IPS-18c (cell line): ENCODE measurements at regions not wholly inside any gene's neighbourhood (a gene's known extent, or its start where the extent isn't known, plus 50 kb on each side); places are given as distances from the start of the nearest gene placed in this dataset.

Experiments used
- H3K4me3 ChIP-seq: 2 replicates; pipeline ENCODE4 v1.7.0; 2013; ENCODE audit warnings: low read depth, mild to moderate bottlenecking, low read length, moderate library complexity; ENCODE audit not compliant: insufficient read depth
- H3K9me3 ChIP-seq: one replicate; pipeline ENCODE4 v1.6.1; 2013; ENCODE audit warnings: mild to moderate bottlenecking, low read length, moderate library complexity; ENCODE audit not compliant: control insufficient read depth, insufficient read depth

- Histone ChIP-seq H3K4me3 (no peak overlapping the region), H3K9me3 (no peaks in the 10 kb centered on the region)
These were observed 82.6 kb downstream of the C16orf95 start for GRCh38 chr16:87234601-87235000.

GRCh38 chr16:87235810-87236515 lies 81.2 kb downstream of the C16orf95 start:
- Histone ChIP-seq H3K9me3 (no peaks in the 10 kb centered on the region), H3K4me3 (no peak overlapping the region)

- H3K9me3 ChIP-seq = no peaks in the 10 kb centered on the region
- no peak overlapping the region for H3K4me3 ChIP-seq
These were observed 80.6 kb downstream of the C16orf95 start for GRCh38 chr16:87236516-87237115.

GRCh38 chr16:87238361-87238715 lies 78.9 kb downstream of the C16orf95 start:
- H3K4me3 ChIP-seq = no peak overlapping the region
- no peaks in the 10 kb centered on the region for H3K9me3 ChIP-seq

- H3K4me3 ChIP-seq = no peak overlapping the region
- no peaks in the 10 kb centered on the region for H3K9me3 ChIP-seq
These were observed 77.6 kb downstream of the C16orf95 start for GRCh38 chr16:87239545-87239944.

GRCh38 chr16:87240211-87241136 lies 76.7 kb downstream of the C16orf95 start:
- Histone ChIP-seq H3K4me3 (no peak overlapping the region), H3K9me3 (no peaks in the 10 kb centered on the region)

GRCh38 chr16:87241137-87241771 lies 75.9 kb downstream of the C16orf95 start:
- H3K4me3 ChIP-seq = no peak overlapping the region
- no peaks in the 10 kb centered on the region for H3K9me3 ChIP-seq

- Histone ChIP-seq H3K4me3 (no peak overlapping the region), H3K9me3 (no peaks in the 10 kb centered on the region)
These were observed 73.7 kb downstream of the C16orf95 start for GRCh38 chr16:87243478-87243877.

GRCh38 chr16:87244636-87245197 lies 72.5 kb downstream of the C16orf95 start:
- no peak overlapping the region for H3K4me3 ChIP-seq
- no peaks in the 10 kb centered on the region for H3K9me3 ChIP-seq

GRCh38 chr16:87245511-87245910 lies 71.7 kb downstream of the C16orf95 start:
- H3K9me3 ChIP-seq = no peaks in the 10 kb centered on the region
- H3K4me3 ChIP-seq = no peak overlapping the region

GRCh38 chr16:87246269-87247065 lies 70.7 kb downstream of the C16orf95 start:
- Histone ChIP-seq H3K4me3 (no peak overlapping the region), H3K9me3 (no peaks in the 10 kb centered on the region)

GRCh38 chr16:87248714-87249113 lies 68.5 kb downstream of the C16orf95 start:
- Histone ChIP-seq H3K4me3 (no peak overlapping the region), H3K9me3 (no peaks in the 10 kb centered on the region)

- H3K4me3 ChIP-seq = no peak overlapping the region
- H3K9me3 ChIP-seq = no peaks in the 10 kb centered on the region
These were observed 67.8 kb downstream of the C16orf95 start for GRCh38 chr16:87249425-87249824.

GRCh38 chr16:87250431-87250960 lies 66.7 kb downstream of the C16orf95 start:
- Histone ChIP-seq H3K4me3 (no peak overlapping the region), H3K9me3 (no peaks in the 10 kb centered on the region)

GRCh38 chr16:87252269-87252970 lies 64.8 kb downstream of the C16orf95 start:
- Histone ChIP-seq H3K4me3 (no peak overlapping the region), H3K9me3 (no peaks in the 10 kb centered on the region)
